ENCODE measurements at regions not wholly inside any gene's neighbourhood (a gene's known extent, or its start where the extent isn't known, plus 50 kb on each side); places are given as distances from the start of the nearest gene placed in this dataset.

GRCh38 chr13:99634672-99635071 is 133.4 kb downstream of the TM9SF2 start:
- no peak overlapping the region for H3K27ac Mint-ChIP-seq
- H3K27me3 Mint-ChIP-seq (ENCODE audit: low read depth, poor library complexity), result peaks cover 14% of the 10 kb centered on the region
- DNase-seq, result no peak
- H3K9me3 Mint-ChIP-seq, result peaks cover 40% of the 10 kb centered on the region
- no peak overlapping the region for H3K4me3 Mint-ChIP-seq
- peaks cover 20% of the 10 kb centered on the region for H3K4me1 Mint-ChIP-seq
- peaks cover 21% of the 10 kb centered on the region for H3K36me3 Mint-ChIP-seq (ENCODE audit: low read depth)
- TF ChIP-seq, protein P1, sequence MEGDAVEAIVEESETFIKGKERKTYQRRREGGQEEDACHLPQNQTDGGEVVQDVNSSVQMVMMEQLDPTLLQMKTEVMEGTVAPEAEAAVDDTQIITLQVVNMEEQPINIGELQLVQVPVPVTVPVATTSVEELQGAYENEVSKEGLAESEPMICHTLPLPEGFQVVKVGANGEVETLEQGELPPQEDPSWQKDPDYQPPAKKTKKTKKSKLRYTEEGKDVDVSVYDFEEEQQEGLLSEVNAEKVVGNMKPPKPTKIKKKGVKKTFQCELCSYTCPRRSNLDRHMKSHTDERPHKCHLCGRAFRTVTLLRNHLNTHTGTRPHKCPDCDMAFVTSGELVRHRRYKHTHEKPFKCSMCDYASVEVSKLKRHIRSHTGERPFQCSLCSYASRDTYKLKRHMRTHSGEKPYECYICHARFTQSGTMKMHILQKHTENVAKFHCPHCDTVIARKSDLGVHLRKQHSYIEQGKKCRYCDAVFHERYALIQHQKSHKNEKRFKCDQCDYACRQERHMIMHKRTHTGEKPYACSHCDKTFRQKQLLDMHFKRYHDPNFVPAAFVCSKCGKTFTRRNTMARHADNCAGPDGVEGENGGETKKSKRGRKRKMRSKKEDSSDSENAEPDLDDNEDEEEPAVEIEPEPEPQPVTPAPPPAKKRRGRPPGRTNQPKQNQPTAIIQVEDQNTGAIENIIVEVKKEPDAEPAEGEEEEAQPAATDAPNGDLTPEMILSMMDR (IDR thresholded peaks at IDR 0.05), result no peak

DNA sequence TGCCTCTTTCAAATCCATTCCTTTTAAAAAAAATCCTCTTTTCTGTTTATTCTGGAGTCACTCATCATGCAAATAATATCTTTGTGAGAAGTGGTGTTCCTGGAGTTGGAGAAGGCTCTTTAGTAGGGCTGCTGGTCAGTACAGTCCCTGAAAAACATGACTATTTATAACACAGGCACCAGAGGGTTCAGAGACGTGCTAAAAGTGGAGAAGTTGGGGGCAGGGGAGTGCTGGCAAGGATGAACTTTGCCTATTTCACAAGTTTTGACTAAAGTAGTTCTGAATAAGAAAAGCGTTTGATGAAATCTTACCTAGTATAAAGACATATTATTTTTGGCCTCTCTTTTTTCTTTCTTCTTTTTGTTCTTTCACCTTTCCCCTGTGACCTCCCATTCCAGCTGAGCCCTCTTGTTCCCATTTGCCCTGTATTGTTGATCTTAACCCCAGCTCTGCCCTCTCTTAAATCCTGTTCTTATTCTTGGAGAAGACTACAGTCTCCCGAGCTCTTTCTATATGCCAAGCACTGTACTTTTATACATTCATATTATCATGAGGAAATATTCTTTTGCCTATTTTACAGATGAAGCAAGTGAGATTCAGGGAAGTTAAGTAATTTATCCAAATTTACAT is 129.1 kb downstream of the TM9SF2 start:
- no peak for DNase-seq
- peaks cover 14% of the 10 kb centered on the region for H3K27me3 Mint-ChIP-seq (ENCODE audit: low read depth, poor library complexity)
- H3K9me3 Mint-ChIP-seq, result peaks cover 38% of the 10 kb centered on the region
- H3K4me1 Mint-ChIP-seq, result peaks cover 59% of the 10 kb centered on the region
- TF ChIP-seq, protein P1 (IDR thresholded peaks at IDR 0.05), result no peak
- H3K27ac Mint-ChIP-seq, result peak overlapping the region; percentile 7
- peaks cover 19% of the 10 kb centered on the region for H3K36me3 Mint-ChIP-seq (ENCODE audit: low read depth)
- H3K4me3 Mint-ChIP-seq, result no peak overlapping the region

DNA sequence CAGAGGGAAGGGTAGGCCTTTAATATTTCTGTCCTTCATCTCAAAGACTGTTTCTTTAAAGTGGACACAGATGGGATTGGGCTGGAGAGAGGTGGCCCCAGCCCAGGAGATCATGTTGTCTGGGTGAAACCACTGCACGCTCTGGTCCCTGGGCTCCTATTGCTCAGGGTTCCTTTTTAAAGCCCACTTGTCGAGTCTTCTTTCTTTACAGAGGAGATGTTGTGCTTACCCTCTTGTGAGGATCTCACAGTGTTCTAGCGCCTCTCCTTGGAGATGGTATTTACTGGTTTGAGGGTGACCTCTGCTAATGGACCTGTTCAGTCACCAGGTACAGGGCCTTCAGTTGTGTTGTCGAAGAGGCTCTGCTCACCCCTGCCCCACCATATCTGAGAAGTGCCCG is 128.4 kb downstream of the TM9SF2 start:
- Mint-ChIP-seq H3K27ac (no peak overlapping the region), H3K4me1 (peaks cover 52% of the 10 kb centered on the region), H3K36me3 (ENCODE audit: low read depth) (peaks cover 22% of the 10 kb centered on the region), H3K27me3 (ENCODE audit: low read depth, poor library complexity) (peaks cover 8% of the 10 kb centered on the region), H3K4me3 (no peak overlapping the region), H3K9me3 (peaks cover 35% of the 10 kb centered on the region)
- TF ChIP-seq, protein P1 (IDR thresholded peaks at IDR 0.05), result no peak
- no peak for DNase-seq

GRCh38 chr13:99628442-99628841 is 127.2 kb downstream of the TM9SF2 start:
- Mint-ChIP-seq H3K27me3 (ENCODE audit: low read depth, poor library complexity) (peaks cover 4% of the 10 kb centered on the region), H3K4me1 (peaks cover 52% of the 10 kb centered on the region), H3K4me3 (no peak overlapping the region), H3K36me3 (ENCODE audit: low read depth) (peaks cover 23% of the 10 kb centered on the region), H3K27ac (peak overlapping the region; percentile 49), H3K9me3 (peaks cover 33% of the 10 kb centered on the region)
- TF ChIP-seq, protein P1 (IDR thresholded peaks at IDR 0.05), result no peak
- DNase-seq, result no peak

GRCh38 chr13:99626461-99627082 is 125.3 kb downstream of the TM9SF2 start:
- no peak overlapping the region for H3K4me3 Mint-ChIP-seq
- TF ChIP-seq, protein P1 (IDR thresholded peaks at IDR 0.05), result no peak
- peaks cover 14% of the 10 kb centered on the region for H3K9me3 Mint-ChIP-seq
- no peak overlapping the region for H3K27ac Mint-ChIP-seq
- DNase-seq, result no peak
- peaks cover 52% of the 10 kb centered on the region for H3K4me1 Mint-ChIP-seq
- peaks cover 11% of the 10 kb centered on the region for H3K36me3 Mint-ChIP-seq (ENCODE audit: low read depth)
- H3K27me3 Mint-ChIP-seq (ENCODE audit: low read depth, poor library complexity), result peaks cover 14% of the 10 kb centered on the region
